ENCODE measurements at regions not wholly inside any gene's neighbourhood (a gene's known extent, or its start where the extent isn't known, plus 50 kb on each side); places are given as distances from the start of the nearest gene placed in this dataset.

- TF ChIP-seq TAF1 (IDR thresholded peaks at IDR 0.05; ENCODE audit: low read depth, low read length) (no peak), POLR2AphosphoS5 (IDR thresholded peaks at IDR 0.05; ENCODE audit: low read depth, low read length) (no peak), SPI1 (IDR thresholded peaks at IDR 0.05; ENCODE audit: low read depth, low read length) (no peak)
Measured at GRCh38 chr14:97271451-97271960, 474.3 kb downstream of the VRK1 start.

Measured in GM12891 (cell line).